Activated CD8-positive, alpha-beta memory T cell treated with anti-CD3 and anti-CD28 coated beads, Interleukin-2, amount 10 ng/mL, durations not matched to agents 7 days and 5 days (primary cell): ENCODE measurements at regions not wholly inside any gene's neighbourhood (a gene's known extent, or its start where the extent isn't known, plus 50 kb on each side); places are given as distances from the start of the nearest gene placed in this dataset.

Source experiments
- ATAC-seq: fragments of 150-1000 bp; cut with Tn5 transposase; one replicate; pipeline ENCODE4 v1.10.0; 2021; ENCODE audit warnings: moderate library complexity
- CTCF ChIA-PET: fragments of 350-600 bp; sonication (Branson Sonifier 250); formaldehyde crosslinking; loops from one replicate; lab custom pipeline; 2021; ENCODE audit warnings: antibody characterized with exemption; lab: Charles Lee
- DNase-seq: peaks from one replicate; pipeline ENCODE4 v3.0.0-alpha.2; 2020
- H3K27ac Mint-ChIP-seq: one replicate; pipeline ENCODE4 v1.8.0; 2021; ENCODE audit warnings: mild to moderate bottlenecking, mixed read lengths
- H3K27me3 Mint-ChIP-seq: one replicate; pipeline ENCODE4 v1.8.0; 2021; ENCODE audit warnings: mixed read lengths
- H3K36me3 Mint-ChIP-seq: one replicate; pipeline ENCODE4 v1.8.0; 2021; ENCODE audit warnings: mild to moderate bottlenecking, mixed read lengths
- H3K4me1 Mint-ChIP-seq: one replicate; pipeline ENCODE4 v1.8.0; 2021; ENCODE audit warnings: mixed read lengths
- H3K4me3 Mint-ChIP-seq: one replicate; pipeline ENCODE4 v1.8.0; 2021; ENCODE audit warnings: mild to moderate bottlenecking, moderate library complexity, mixed read lengths
- H3K9me3 Mint-ChIP-seq: one replicate; pipeline ENCODE4 v1.8.0; 2022; ENCODE audit warnings: low read depth, mixed read lengths

DNA sequence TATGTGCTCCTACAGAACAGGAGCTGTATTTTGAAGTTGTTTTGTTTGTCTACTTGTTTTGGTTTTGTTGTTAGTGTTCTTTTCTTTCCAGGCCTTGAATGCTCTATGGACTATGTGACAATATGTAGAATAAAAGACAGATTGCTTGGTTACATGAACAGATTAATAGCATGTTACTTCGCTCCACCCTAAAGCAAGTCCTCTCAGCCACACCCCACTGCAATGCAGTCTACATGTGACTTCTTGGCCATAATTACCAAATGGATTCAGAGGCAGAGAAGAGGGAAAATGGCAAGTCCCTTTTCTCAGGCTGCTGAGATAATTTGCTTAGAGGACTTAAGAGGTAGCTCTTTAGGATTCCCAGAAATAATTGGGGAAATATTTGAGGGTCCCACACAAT, 123.2 kb upstream of the CYP1B1 start:
- no peaks in the 10 kb centered on the region for H3K36me3 Mint-ChIP-seq
- ATAC-seq (no peak), DNase-seq (no peak)
- no peaks in the 10 kb centered on the region for H3K9me3 Mint-ChIP-seq
- H3K27me3 Mint-ChIP-seq = peaks cover 37% of the 10 kb centered on the region
- CTCF ChIA-PET = no interaction called here
- no peaks in the 10 kb centered on the region for H3K4me1 Mint-ChIP-seq
- H3K27ac Mint-ChIP-seq = no peak overlapping the region
- no peak overlapping the region for H3K4me3 Mint-ChIP-seq

DNA sequence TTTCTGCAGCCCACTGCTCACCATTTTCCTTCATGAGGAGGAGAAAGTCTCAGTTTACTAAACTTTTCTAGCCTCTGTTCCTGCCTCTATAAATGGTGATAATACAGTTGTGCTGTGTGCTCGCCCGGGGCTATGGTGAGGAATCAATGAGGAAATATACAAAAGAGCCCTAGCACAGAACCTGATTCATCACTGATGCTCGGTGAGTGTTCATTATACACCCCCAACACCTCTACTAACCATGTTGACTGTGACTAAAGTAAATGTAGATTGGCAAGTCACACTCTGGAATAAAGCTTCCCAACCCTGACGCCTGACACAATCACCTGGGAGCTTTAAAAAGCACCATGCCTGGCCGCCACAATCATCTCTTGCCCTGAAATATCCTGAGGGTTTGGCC, 118.8 kb upstream of the CYP1B1 start:
- Mint-ChIP-seq H3K9me3 (no peaks in the 10 kb centered on the region), H3K36me3 (peaks cover 2% of the 10 kb centered on the region), H3K4me1 (peaks cover 16% of the 10 kb centered on the region), H3K27ac (no peak overlapping the region), H3K27me3 (peaks cover 7% of the 10 kb centered on the region), H3K4me3 (no peak overlapping the region)
- ATAC-seq (no peak), DNase-seq (no peak)
- CTCF ChIA-PET = no interaction called here

GRCh38 chr2:38192976-38193375, 117.0 kb upstream of the CYP1B1 start:
- no peak for ATAC-seq
- DNase-seq = no peak
- no peaks in the 10 kb centered on the region for H3K9me3 Mint-ChIP-seq
- peaks cover 2% of the 10 kb centered on the region for H3K27me3 Mint-ChIP-seq
- peaks cover 2% of the 10 kb centered on the region for H3K36me3 Mint-ChIP-seq
- H3K27ac Mint-ChIP-seq = no peak overlapping the region
- CTCF ChIA-PET = no interaction called here
- no peak overlapping the region for H3K4me3 Mint-ChIP-seq
- peaks cover 18% of the 10 kb centered on the region for H3K4me1 Mint-ChIP-seq

DNA sequence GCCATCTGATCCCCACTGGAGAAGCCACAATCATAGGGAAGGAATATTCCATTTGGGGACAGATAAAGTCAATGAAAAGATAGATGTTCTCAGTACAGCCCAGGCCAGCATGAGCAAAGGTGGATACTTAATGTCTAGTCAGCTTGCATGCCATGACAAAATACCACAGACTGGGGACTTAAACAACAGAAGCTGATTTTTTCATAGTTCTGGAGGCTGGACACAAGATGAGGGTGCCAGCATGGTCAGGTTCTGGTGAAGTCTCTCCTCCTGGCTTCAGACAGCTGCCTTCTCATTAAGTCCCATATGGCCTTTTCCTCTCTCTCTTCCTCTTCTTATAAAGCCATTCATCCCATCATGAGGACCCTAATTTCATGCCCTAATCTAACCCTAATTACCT, 116.1 kb upstream of the CYP1B1 start:
- no peak overlapping the region for H3K27ac Mint-ChIP-seq
- peaks cover 18% of the 10 kb centered on the region for H3K4me1 Mint-ChIP-seq
- no peak for ATAC-seq
- CTCF ChIA-PET = no interaction called here
- DNase-seq = no peak
- H3K4me3 Mint-ChIP-seq = no peak overlapping the region
- H3K27me3 Mint-ChIP-seq = peaks cover 2% of the 10 kb centered on the region
- H3K9me3 Mint-ChIP-seq = no peaks in the 10 kb centered on the region
- peaks cover 2% of the 10 kb centered on the region for H3K36me3 Mint-ChIP-seq

DNA sequence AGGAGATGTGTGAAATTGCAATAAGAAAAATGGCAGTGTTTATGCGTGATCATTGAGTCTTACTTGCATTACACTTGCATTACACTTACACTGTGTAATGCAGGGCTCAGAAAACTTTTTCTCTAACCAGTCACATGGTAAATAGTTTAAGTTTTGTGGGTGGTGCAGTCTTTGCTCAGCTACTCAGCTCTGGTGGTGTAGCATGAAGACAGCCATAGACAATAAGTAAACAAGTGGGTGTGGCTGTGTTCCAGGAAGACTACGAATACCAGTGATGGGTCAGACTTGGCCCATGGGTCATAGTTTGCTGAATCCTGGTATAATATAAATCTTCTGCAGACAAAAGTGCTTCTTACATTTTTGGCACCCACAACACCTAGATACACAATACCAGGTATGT, 115.6 kb upstream of the CYP1B1 start:
- ATAC-seq = no peak
- Mint-ChIP-seq H3K36me3 (peaks cover 2% of the 10 kb centered on the region), H3K4me1 (peaks cover 18% of the 10 kb centered on the region), H3K27me3 (peaks cover 5% of the 10 kb centered on the region), H3K4me3 (no peak overlapping the region), H3K27ac (no peak overlapping the region), H3K9me3 (no peaks in the 10 kb centered on the region)
- DNase-seq = no peak
- CTCF ChIA-PET = no interaction called here

DNA sequence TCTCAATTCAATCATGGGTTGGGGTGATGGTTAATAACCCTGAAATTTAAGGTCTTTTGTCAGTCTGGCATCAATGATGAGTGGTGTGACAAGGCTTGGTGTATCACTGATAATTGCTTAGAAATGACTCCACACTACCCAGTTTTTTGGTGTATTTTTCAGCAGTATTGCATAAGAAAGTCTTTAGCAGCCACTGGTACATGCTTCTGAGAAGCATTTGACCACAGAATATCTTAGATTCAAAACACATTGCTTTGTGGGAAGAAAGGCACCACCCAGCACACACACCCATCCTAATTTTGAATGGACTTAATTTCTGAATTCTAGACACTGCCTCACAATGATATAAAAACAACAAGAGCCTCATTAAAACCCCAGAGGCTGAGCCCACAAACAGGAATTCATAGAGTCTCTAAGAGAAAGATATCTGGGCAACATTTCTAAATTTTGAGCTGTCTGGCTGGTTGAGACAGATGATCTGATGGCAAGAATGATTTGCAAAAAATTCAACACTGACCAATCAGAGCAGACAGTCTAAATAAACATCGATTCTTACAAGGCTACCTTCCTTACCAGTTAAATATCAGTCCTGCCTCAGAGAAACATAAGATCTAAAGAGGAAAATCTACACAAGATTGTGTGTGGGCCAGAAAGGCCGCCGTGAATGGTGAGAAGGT, 114.7 kb upstream of the CYP1B1 start:
- no peak for DNase-seq
- Mint-ChIP-seq H3K4me1 (peaks cover 22% of the 10 kb centered on the region), H3K36me3 (peaks cover 2% of the 10 kb centered on the region), H3K27me3 (peaks cover 9% of the 10 kb centered on the region), H3K27ac (no peak overlapping the region), H3K9me3 (no peaks in the 10 kb centered on the region), H3K4me3 (no peak overlapping the region)
- CTCF ChIA-PET = no interaction called here
- ATAC-seq = peak; percentile 33

GRCh38 chr2:38187541-38188011, 111.6 kb upstream of the CYP1B1 start:
- H3K27me3 Mint-ChIP-seq = peaks cover 20% of the 10 kb centered on the region
- CTCF ChIA-PET = no interaction called here
- ATAC-seq (no peak), DNase-seq (no peak)
- H3K9me3 Mint-ChIP-seq = peaks cover 3% of the 10 kb centered on the region
- no peak overlapping the region for H3K27ac Mint-ChIP-seq
- peaks cover 34% of the 10 kb centered on the region for H3K4me1 Mint-ChIP-seq
- H3K4me3 Mint-ChIP-seq = no peak overlapping the region
- peaks cover 2% of the 10 kb centered on the region for H3K36me3 Mint-ChIP-seq

GRCh38 chr2:38185012-38185491, 109.1 kb upstream of the CYP1B1 start:
- no peak overlapping the region for H3K4me3 Mint-ChIP-seq
- DNase-seq = no peak
- H3K27ac Mint-ChIP-seq = peak overlapping the region; percentile 50
- peaks cover 23% of the 10 kb centered on the region for H3K4me1 Mint-ChIP-seq
- CTCF ChIA-PET = no interaction called here
- H3K9me3 Mint-ChIP-seq = peaks cover 3% of the 10 kb centered on the region
- peak; percentile 63 for ATAC-seq
- H3K27me3 Mint-ChIP-seq = peaks cover 35% of the 10 kb centered on the region
- no peaks in the 10 kb centered on the region for H3K36me3 Mint-ChIP-seq

DNA sequence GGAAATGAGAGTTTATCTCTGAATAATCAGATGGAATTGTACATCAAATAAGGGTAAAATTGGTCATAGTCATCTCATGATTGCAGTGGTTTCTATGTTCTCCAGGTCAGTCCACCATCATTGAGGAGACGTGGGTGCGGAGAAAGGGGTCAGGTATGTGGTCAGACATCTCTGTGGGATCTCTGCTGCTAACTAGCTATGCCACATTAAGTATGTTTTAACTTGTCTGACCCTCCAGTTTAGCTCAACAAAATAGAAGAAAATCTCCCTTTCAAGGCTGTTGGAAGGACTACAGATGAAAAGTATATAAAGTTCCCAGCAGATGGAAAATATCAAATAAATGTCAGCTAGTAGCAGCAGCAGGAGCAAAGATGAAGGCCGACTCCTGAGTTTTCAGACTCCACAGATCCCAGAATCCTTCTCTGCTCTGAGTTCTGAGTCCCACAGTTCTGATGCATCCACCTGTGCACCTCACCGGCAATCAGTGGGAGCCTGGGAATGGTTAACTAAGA, 106.6 kb upstream of the CYP1B1 start:
- ATAC-seq (no peak), DNase-seq (no peak)
- Mint-ChIP-seq H3K27me3 (peaks cover 54% of the 10 kb centered on the region), H3K9me3 (peaks cover 3% of the 10 kb centered on the region), H3K4me1 (peaks cover 23% of the 10 kb centered on the region), H3K4me3 (no peak overlapping the region), H3K27ac (no peak overlapping the region), H3K36me3 (no peaks in the 10 kb centered on the region)
- CTCF ChIA-PET = no interaction called here

DNA sequence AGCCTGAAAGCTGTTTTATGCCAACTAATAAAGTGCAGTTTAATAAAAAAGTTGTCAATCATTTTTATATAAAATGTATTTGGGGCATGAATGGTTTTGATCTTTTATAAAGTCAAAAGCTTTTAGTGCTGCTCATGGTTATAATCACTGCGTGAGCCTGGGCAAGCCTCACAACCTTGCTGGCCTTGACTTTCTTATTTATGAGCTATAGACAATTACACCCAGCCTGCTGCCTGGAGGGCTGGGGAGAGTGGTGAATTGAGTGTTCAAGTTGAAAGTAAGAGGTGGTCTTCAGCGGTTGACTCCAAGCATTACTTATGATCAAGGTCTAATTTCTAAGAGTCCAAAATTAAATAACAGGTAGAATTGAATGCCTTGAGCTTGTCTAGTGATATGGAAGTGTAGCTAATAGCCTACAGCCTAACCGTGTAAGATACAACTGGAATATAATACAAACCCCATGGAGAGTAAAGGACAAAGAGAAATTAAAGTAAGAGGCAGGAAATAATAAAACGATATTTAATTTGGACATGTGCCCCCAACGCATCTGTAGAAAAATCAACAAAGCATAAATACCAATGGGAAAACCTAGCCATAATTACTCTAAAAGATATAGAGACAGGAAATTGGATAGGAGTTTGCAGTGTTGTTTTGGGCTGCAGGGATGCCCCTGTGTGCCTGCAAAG, 106.0 kb upstream of the CYP1B1 start:
- CTCF ChIA-PET = no interaction called here
- Mint-ChIP-seq H3K4me1 (peaks cover 23% of the 10 kb centered on the region), H3K36me3 (no peaks in the 10 kb centered on the region), H3K4me3 (no peak overlapping the region), H3K9me3 (peaks cover 3% of the 10 kb centered on the region), H3K27ac (no peak overlapping the region), H3K27me3 (peaks cover 57% of the 10 kb centered on the region)
- ATAC-seq (no peak), DNase-seq (no peak)

GRCh38 chr2:38180754-38181153, 104.8 kb upstream of the CYP1B1 start:
- CTCF ChIA-PET = no interaction called here
- no peaks in the 10 kb centered on the region for H3K36me3 Mint-ChIP-seq
- no peak overlapping the region for H3K4me3 Mint-ChIP-seq
- ATAC-seq (no peak), DNase-seq (no peak)
- H3K27ac Mint-ChIP-seq = no peak overlapping the region
- peaks cover 56% of the 10 kb centered on the region for H3K27me3 Mint-ChIP-seq
- H3K4me1 Mint-ChIP-seq = peaks cover 19% of the 10 kb centered on the region
- H3K9me3 Mint-ChIP-seq = peaks cover 3% of the 10 kb centered on the region

- ATAC-seq = no peak
- no peaks in the 10 kb centered on the region for H3K9me3 Mint-ChIP-seq
- no peak overlapping the region for H3K4me3 Mint-ChIP-seq
- no peaks in the 10 kb centered on the region for H3K36me3 Mint-ChIP-seq
- H3K27ac Mint-ChIP-seq = no peak overlapping the region
- H3K27me3 Mint-ChIP-seq = peaks cover 65% of the 10 kb centered on the region
- peaks cover 5% of the 10 kb centered on the region for H3K4me1 Mint-ChIP-seq
- CTCF ChIA-PET = no interaction called here
- no peak for DNase-seq
Observed at GRCh38 chr2:38178556-38179419, 102.8 kb upstream of the CYP1B1 start.

- CTCF ChIA-PET = no interaction called here
- peaks cover 65% of the 10 kb centered on the region for H3K27me3 Mint-ChIP-seq
- ATAC-seq = no peak
Observed at GRCh38 chr2:38178119-38178518, 102.2 kb upstream of the CYP1B1 start.

More at GRCh38 chr2:38178119-38178518, 102.2 kb upstream of the CYP1B1 start:
- Mint-ChIP-seq H3K36me3 (no peaks in the 10 kb centered on the region), H3K4me3 (no peak overlapping the region), H3K9me3 (no peaks in the 10 kb centered on the region), H3K27ac (no peak overlapping the region), H3K4me1 (peaks cover 5% of the 10 kb centered on the region)
- no peak for DNase-seq
